ENCODE measurements at regions not wholly inside any gene's neighbourhood (a gene's known extent, or its start where the extent isn't known, plus 50 kb on each side); places are given as distances from the start of the nearest gene placed in this dataset.

DNA sequence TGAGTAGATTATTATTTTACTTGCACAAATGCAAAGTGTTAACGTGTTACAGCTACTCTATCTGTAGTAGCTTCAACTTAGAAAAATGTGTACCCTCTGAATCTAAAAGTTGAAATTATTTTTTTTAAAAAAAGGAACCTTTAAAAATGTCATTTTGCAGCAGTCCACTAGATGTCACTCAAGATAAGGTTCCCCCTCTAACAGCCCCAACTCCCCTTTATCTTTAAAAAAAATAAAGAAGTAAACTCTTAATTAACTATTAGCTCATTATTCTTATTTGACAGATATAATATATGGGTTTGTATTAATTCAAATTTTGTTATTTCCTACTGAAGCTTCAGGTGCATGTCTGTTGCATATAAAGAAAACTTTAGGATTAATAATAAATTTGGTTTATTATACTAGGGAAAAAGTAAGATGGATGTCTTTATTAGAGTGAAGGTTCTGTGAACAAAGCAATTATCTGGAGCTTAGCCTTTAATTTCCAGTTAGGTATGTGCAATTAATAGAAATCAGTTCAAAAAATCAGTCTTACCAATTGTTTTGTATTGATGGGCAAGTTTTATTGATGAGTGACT lies 288.5 kb downstream of the VGLL3 start:
- no peak overlapping the region for H3K4me3 ChIP-seq (ENCODE audit: low read depth, low read length)
- no peaks in the 10 kb centered on the region for H3K4me1 ChIP-seq (ENCODE audit: control insufficient read depth, insufficient read depth, low read length)
- no peaks in the 10 kb centered on the region for H3K9me3 ChIP-seq (ENCODE audit: control insufficient read depth, insufficient read depth, low read length)
- WGBS (ENCODE audit: insufficient coverage), result no CpG with 5 or more reads among the region's 1 CpG
- peak in 2 of 6 donors; percentile 7 to 15 for DNase-seq (ENCODE audit: low read depth in 4 of 6, low spot score in 6 of 6)
- H3K27me3 ChIP-seq (ENCODE audit: control insufficient read depth, insufficient read depth, low read length), result no peaks in the 10 kb centered on the region
- no peaks in the 10 kb centered on the region for H3K36me3 ChIP-seq (ENCODE audit: control insufficient read depth, insufficient read depth, low read length)
- no peak overlapping the region for H3K27ac ChIP-seq (ENCODE audit: low read depth, low read length)

DNA sequence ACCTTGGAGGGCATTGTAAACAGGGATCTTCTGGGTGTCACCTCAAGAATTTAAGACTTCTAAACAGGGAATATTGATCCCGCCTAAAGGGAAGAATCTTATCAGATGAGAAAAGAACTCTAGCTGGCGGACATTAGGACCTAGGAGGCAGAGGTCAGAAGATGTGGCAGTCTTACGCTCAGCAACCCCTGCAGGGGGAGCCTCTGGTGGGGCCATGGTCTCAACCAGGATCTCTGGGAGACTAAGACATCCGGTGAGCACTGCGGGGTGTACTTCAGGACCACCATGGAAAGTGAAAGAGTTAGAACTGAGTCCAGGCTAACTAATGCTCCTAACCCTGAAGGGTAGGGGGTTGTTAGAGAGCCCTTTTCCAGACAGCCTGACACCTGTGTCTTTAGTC lies 295.2 kb downstream of the VGLL3 start:
- H3K36me3 ChIP-seq (ENCODE audit: control insufficient read depth, insufficient read depth, low read length), result no peaks in the 10 kb centered on the region
- WGBS (ENCODE audit: insufficient coverage), result 86% methylated on average over 5 of the region's 5 CpGs
- no peak overlapping the region for H3K27ac ChIP-seq (ENCODE audit: low read depth, low read length)
- H3K4me1 ChIP-seq (ENCODE audit: control insufficient read depth, insufficient read depth, low read length), result no peaks in the 10 kb centered on the region
- no peaks in the 10 kb centered on the region for H3K27me3 ChIP-seq (ENCODE audit: control insufficient read depth, insufficient read depth, low read length)
- no peak overlapping the region for H3K4me3 ChIP-seq (ENCODE audit: low read depth, low read length)
- no peak for DNase-seq (ENCODE audit: low read depth in 4 of 6, low spot score in 6 of 6)
- H3K9me3 ChIP-seq (ENCODE audit: control insufficient read depth, insufficient read depth, low read length), result no peaks in the 10 kb centered on the region

DNA sequence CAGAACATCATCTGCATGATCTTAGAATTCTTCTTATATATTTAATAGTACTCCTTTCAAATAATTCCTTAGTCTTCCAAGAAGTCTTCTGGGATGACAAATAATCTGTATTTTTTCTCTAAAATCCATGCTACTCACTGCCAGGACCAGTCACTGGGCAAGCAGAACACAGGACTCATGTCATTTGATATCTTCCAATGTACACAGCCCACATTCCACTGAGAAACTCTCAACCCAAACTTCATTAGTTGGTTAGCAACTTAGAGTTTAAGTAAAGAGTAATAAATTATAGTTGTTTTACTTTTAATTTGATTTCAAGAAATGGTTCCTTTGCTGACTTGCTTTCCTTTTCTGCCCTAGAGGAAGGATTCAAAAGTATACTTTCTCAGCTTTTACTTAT lies 317.0 kb downstream of the VGLL3 start:
- H3K4me3 ChIP-seq (ENCODE audit: low read depth, low read length), result no peak overlapping the region
- H3K4me1 ChIP-seq (ENCODE audit: control insufficient read depth, insufficient read depth, low read length), result no peaks in the 10 kb centered on the region
- H3K27ac ChIP-seq (ENCODE audit: low read depth, low read length), result no peak overlapping the region
- H3K9me3 ChIP-seq (ENCODE audit: control insufficient read depth, insufficient read depth, low read length), result no peaks in the 10 kb centered on the region
- no peak for DNase-seq (ENCODE audit: low read depth in 4 of 6, low spot score in 6 of 6)
- H3K27me3 ChIP-seq (ENCODE audit: control insufficient read depth, insufficient read depth, low read length), result no peaks in the 10 kb centered on the region
- H3K36me3 ChIP-seq (ENCODE audit: control insufficient read depth, insufficient read depth, low read length), result no peaks in the 10 kb centered on the region

GRCh38 chr3:86661817-86662216 lies 329.1 kb downstream of the VGLL3 start:
- no peak overlapping the region for H3K27ac ChIP-seq (ENCODE audit: low read depth, low read length)
- WGBS (ENCODE audit: insufficient coverage), result 67% methylated on average over 1 of the region's 2 CpGs

GRCh38 chr3:86658876-86659275 lies 332.1 kb downstream of the VGLL3 start:
- DNase-seq (ENCODE audit: low read depth in 4 of 6, low spot score in 6 of 6), result no peak
- no peaks in the 10 kb centered on the region for H3K9me3 ChIP-seq (ENCODE audit: control insufficient read depth, insufficient read depth, low read length)
- WGBS (ENCODE audit: insufficient coverage), result no CpG with 5 or more reads among the region's 1 CpG
- H3K36me3 ChIP-seq (ENCODE audit: control insufficient read depth, insufficient read depth, low read length), result no peaks in the 10 kb centered on the region
- no peak overlapping the region for H3K27ac ChIP-seq (ENCODE audit: low read depth, low read length)
- no peaks in the 10 kb centered on the region for H3K4me1 ChIP-seq (ENCODE audit: control insufficient read depth, insufficient read depth, low read length)
- peaks cover 3% of the 10 kb centered on the region for H3K27me3 ChIP-seq (ENCODE audit: control insufficient read depth, insufficient read depth, low read length)
- no peak overlapping the region for H3K4me3 ChIP-seq (ENCODE audit: low read depth, low read length)

More at GRCh38 chr3:86661817-86662216, 329.1 kb downstream of the VGLL3 start:
- H3K27me3 ChIP-seq (ENCODE audit: control insufficient read depth, insufficient read depth, low read length), result no peaks in the 10 kb centered on the region
- no peak overlapping the region for H3K4me3 ChIP-seq (ENCODE audit: low read depth, low read length)
- H3K4me1 ChIP-seq (ENCODE audit: control insufficient read depth, insufficient read depth, low read length), result no peaks in the 10 kb centered on the region
- H3K36me3 ChIP-seq (ENCODE audit: control insufficient read depth, insufficient read depth, low read length), result no peaks in the 10 kb centered on the region
- no peaks in the 10 kb centered on the region for H3K9me3 ChIP-seq (ENCODE audit: control insufficient read depth, insufficient read depth, low read length)
- no peak for DNase-seq (ENCODE audit: low read depth in 4 of 6, low spot score in 6 of 6)

DNA sequence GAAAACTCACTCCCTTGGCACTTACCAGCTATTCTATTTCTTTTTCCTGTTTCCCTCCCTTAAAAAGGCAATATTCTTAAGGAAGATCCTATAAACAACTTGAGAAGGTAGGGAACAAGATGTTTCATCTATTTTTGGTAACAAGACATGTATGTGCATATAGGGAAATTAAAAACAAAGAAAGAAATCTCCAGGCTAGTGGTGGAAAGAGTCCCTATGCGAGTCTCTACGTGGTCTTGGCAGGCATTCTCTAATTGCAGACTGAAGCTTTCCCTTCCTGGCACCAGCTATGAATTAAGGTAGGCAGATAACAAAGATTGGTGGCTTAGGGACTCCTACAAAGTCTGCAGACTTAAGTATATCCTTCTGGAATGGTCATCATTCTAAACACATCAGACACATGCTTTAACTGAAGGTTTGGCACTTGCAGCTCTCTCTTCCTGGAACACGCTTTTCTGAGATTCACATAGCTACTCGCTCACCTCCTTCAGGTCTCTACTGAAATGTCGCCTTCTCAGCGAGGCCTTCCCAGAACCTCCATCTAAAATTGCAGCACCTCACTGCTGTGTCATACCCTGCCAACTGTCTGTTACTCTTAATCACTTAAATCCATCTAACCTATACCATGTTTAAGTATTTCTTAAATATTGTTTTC lies 336.0 kb downstream of the VGLL3 start:
- Histone ChIP-seq H3K27ac (ENCODE audit: low read depth, low read length) (no peak overlapping the region), H3K36me3 (ENCODE audit: control insufficient read depth, insufficient read depth, low read length) (no peaks in the 10 kb centered on the region), H3K27me3 (ENCODE audit: control insufficient read depth, insufficient read depth, low read length) (peaks cover 3% of the 10 kb centered on the region), H3K4me1 (ENCODE audit: control insufficient read depth, insufficient read depth, low read length) (no peaks in the 10 kb centered on the region), H3K9me3 (ENCODE audit: control insufficient read depth, insufficient read depth, low read length) (no peaks in the 10 kb centered on the region), H3K4me3 (ENCODE audit: low read depth, low read length) (no peak overlapping the region)
- DNase-seq (ENCODE audit: low read depth in 4 of 6, low spot score in 6 of 6), result peak in 2 of 6 donors; percentile 22 to 39
- 100% methylated on average over 3 of the region's 6 CpGs for WGBS (ENCODE audit: insufficient coverage)

GRCh38 chr3:86653661-86654205 lies 337.2 kb downstream of the VGLL3 start:
- WGBS (ENCODE audit: insufficient coverage), result 58% methylated on average over 4 of the region's 6 CpGs
- Histone ChIP-seq H3K27me3 (ENCODE audit: control insufficient read depth, insufficient read depth, low read length) (peaks cover 3% of the 10 kb centered on the region), H3K36me3 (ENCODE audit: control insufficient read depth, insufficient read depth, low read length) (no peaks in the 10 kb centered on the region), H3K4me1 (ENCODE audit: control insufficient read depth, insufficient read depth, low read length) (no peaks in the 10 kb centered on the region), H3K4me3 (ENCODE audit: low read depth, low read length) (no peak overlapping the region), H3K27ac (ENCODE audit: low read depth, low read length) (no peak overlapping the region), H3K9me3 (ENCODE audit: control insufficient read depth, insufficient read depth, low read length) (no peaks in the 10 kb centered on the region)
- peak in 4 of 6 donors; percentile 8 to 82 (median 25) for DNase-seq (ENCODE audit: low read depth in 4 of 6, low spot score in 6 of 6)

DNA sequence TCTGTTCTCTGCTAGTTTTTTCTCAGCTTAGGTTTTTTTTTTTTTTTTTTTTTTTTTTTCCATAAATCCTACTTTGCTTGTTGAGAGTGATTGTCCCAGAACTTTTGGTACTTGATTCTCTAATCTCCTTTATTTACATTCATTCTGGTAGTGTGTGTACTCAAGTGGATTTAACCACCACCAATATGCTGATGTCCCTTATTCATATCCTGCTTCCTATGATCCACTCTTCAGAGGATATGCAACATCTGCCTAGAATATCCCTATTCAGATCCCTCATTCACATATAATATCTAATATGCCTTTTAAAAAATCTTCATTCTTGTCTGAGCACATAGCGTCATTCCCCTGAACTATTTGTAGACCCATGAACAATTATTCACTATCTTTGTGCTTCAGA lies 342.9 kb downstream of the VGLL3 start:
- no peak overlapping the region for H3K27ac ChIP-seq (ENCODE audit: low read depth, low read length)
- no peaks in the 10 kb centered on the region for H3K36me3 ChIP-seq (ENCODE audit: control insufficient read depth, insufficient read depth, low read length)
- no CpG with 5 or more reads among the region's 1 CpG for WGBS (ENCODE audit: insufficient coverage)
- no peak for DNase-seq (ENCODE audit: low read depth in 4 of 6, low spot score in 6 of 6)
- no peaks in the 10 kb centered on the region for H3K4me1 ChIP-seq (ENCODE audit: control insufficient read depth, insufficient read depth, low read length)
- H3K4me3 ChIP-seq (ENCODE audit: low read depth, low read length), result no peak overlapping the region
- no peaks in the 10 kb centered on the region for H3K27me3 ChIP-seq (ENCODE audit: control insufficient read depth, insufficient read depth, low read length)
- H3K9me3 ChIP-seq (ENCODE audit: control insufficient read depth, insufficient read depth, low read length), result no peaks in the 10 kb centered on the region

DNA sequence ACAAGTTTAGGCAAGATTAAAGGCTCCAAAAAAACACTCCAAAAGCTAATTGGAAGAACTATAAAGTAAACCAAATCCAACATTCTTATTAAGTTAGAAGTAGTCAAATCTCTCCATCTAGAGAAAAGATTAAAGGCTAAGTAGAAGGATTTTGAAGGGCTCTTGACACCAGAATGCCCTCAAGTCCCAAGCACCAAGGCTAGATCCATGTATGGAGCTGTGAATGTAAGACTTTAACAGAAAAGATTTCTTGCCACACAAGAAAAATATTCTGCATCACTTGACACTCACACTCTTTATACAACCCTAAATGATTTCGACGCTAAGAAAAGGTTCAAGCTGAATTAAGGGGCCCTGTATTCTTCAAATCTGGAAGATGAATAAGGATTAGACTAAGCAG lies 345.2 kb downstream of the VGLL3 start:
- Histone ChIP-seq H3K4me1 (ENCODE audit: control insufficient read depth, insufficient read depth, low read length) (no peaks in the 10 kb centered on the region), H3K27ac (ENCODE audit: low read depth, low read length) (no peak overlapping the region), H3K4me3 (ENCODE audit: low read depth, low read length) (no peak overlapping the region), H3K9me3 (ENCODE audit: control insufficient read depth, insufficient read depth, low read length) (no peaks in the 10 kb centered on the region), H3K27me3 (ENCODE audit: control insufficient read depth, insufficient read depth, low read length) (no peaks in the 10 kb centered on the region), H3K36me3 (ENCODE audit: control insufficient read depth, insufficient read depth, low read length) (no peaks in the 10 kb centered on the region)
- no peak for DNase-seq (ENCODE audit: low read depth in 4 of 6, low spot score in 6 of 6)
- WGBS (ENCODE audit: insufficient coverage), result no CpG with 5 or more reads among the region's 2 CpGs

- Histone ChIP-seq H3K27ac (ENCODE audit: low read depth, low read length) (no peak overlapping the region), H3K9me3 (ENCODE audit: control insufficient read depth, insufficient read depth, low read length) (no peaks in the 10 kb centered on the region), H3K27me3 (ENCODE audit: control insufficient read depth, insufficient read depth, low read length) (peaks cover under 1% of the 10 kb centered on the region), H3K36me3 (ENCODE audit: control insufficient read depth, insufficient read depth, low read length) (no peaks in the 10 kb centered on the region), H3K4me3 (ENCODE audit: low read depth, low read length) (no peak overlapping the region), H3K4me1 (ENCODE audit: control insufficient read depth, insufficient read depth, low read length) (no peaks in the 10 kb centered on the region)
- WGBS (ENCODE audit: insufficient coverage), result no CpG with 5 or more reads among the region's 3 CpGs
- peak in 5 of 6 donors; percentile 8 to 85 (median 36) for DNase-seq (ENCODE audit: low read depth in 4 of 6, low spot score in 6 of 6)
Measured at GRCh38 chr3:86634361-86634760, 356.6 kb downstream of the VGLL3 start.
